Forelimb muscle (tissue), 1 donor: ENCODE measurements at regions not wholly inside any gene's neighbourhood (a gene's known extent, or its start where the extent isn't known, plus 50 kb on each side); places are given as distances from the start of the nearest gene placed in this dataset.

Source experiments
- DNase-seq: peaks from one replicate; pipeline ENCODE4 v3.0.0-alpha.2; 2013; ENCODE audit warnings: low read depth

- no peak for DNase-seq
Observed at GRCh38 chr2:164178835-164179465, 442.3 kb downstream of the GRB14 start.

DNA sequence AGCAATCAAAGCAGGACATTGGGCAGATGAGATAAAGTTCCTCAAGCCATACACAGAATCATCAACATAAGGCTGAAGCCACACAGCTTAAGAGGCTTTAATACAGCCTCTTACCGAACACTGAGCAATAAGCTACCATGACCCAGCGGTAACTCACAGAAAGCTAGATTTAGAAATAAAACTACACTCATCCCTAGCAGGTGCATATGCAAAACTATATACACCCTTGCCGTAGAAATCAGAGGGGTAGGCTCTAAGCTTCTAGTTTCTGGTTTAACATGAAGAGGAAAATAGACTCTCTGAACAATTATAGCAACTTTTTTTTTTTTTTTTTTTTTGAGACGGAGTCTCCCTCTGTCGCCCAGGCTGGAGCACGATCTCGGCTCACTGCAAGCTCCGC, 428.8 kb upstream of the FIGN start:
- DNase-seq: no peak

DNA sequence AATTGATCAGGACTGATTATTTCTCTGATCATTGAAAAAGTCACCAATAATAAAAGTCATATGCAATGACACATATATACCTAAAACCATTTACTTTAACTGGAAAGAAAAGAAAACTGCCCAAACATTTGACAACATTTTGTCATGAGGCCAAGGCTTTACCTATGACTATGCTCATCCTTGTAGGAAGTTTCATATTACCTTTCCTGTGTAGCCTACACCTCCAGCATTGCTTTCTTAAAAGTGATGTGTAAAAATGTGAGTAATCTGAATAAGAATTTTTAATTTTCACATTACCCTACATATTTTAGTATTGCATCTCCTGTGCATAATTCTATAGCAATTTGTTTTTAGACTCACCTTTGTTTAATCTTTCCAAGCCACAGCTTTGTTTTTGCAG, 419.8 kb upstream of the FIGN start:
- DNase-seq: no peak

DNA sequence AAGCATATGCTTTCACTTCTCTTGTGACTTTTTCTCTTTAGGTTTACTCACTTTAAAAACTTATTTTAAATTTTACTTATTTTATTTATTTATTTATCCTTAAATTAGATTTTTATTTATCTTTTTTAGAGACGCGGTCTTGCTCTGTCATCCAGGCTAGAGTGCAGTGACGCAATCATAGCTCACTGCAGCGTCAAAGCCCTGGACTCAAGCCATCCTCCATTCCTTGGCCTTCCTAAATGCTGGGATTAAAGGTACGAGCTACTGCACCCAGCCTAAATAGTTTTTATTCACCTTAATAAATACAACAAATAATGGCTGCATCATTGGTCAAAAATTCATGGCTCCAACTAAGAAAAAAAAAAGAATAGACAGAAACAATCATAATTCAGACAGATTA, 415.7 kb upstream of the FIGN start:
- no peak for DNase-seq

DNA sequence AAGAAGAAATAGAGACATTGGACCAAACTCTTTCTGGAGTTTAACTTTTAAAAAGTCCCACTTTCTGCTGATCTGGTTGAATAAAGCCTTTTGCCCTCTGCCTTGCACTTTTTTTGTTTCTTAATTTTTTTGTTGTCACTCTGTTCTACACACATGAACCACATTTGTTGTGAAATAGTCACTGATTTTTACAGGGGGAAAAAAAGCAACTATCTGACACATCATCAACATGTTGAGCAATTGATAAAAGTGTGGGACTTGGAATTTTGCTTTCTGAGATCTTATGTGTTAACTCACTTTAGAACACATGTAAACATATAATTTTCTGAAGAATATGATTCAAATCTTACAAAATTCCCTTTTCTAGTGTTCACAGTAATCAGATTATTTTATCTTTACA, 414.8 kb upstream of the FIGN start:
- DNase-seq: no peak

DNA sequence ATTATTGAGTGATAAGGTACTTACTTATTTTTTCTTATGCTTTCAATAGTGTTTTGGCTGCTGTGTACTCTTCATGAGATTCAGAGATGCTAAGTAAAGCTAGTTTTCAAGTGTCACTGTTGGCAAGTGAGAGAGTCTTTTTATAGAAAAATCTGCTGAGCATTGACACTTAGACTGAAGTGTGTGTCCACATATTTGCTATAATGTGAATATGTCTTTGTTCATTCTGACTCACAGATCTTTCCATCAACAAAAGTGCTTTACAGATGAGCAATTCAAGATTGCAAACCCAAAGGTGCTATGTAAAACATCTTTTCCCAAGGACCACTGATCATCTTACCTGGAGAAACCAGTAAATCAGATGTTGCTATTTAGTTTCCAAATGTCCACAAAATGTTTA, 410.6 kb upstream of the FIGN start:
- DNase-seq: no peak

DNA sequence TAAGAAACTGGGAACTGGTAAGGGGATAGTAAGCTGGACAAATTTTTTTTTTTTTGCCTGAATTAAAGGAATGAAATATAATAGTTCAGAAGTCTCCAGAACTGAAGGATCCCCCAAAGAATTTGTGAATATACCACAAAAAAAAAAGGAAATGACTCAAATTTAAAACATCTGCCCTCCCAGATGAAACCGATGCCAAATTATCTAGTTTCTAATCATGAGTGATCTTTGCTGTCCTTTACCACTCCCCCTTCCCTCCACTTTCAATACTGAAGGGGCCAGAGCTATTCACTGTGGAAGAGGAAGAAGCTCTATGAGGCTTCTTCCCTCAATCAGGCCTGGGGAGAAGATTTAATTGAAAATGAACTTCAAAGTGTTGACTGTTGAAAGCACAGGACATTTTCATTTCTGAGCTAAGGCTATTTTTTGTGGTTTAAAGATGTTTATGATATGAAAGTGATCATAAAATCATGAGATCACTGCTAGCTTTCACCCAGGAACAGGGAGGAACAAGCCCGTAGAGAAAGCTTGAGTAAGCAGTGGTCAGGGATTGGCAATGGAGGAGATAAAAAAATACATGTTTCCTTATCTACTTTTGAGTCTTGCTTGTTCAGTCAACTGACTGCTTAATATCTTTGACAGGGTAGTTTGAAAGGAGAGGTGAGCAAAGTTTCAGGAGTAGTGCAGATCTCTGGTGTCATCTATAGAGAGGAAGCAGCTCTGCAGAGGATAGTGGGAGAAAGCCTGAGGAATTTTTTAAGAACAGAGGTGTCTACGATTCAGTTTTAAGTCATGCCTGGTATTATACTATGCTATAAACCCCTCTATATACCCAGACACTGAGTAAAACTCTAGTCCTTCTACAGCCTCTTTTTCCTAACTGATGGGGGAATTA, 409.5 kb upstream of the FIGN start:
- no peak for DNase-seq

DNA sequence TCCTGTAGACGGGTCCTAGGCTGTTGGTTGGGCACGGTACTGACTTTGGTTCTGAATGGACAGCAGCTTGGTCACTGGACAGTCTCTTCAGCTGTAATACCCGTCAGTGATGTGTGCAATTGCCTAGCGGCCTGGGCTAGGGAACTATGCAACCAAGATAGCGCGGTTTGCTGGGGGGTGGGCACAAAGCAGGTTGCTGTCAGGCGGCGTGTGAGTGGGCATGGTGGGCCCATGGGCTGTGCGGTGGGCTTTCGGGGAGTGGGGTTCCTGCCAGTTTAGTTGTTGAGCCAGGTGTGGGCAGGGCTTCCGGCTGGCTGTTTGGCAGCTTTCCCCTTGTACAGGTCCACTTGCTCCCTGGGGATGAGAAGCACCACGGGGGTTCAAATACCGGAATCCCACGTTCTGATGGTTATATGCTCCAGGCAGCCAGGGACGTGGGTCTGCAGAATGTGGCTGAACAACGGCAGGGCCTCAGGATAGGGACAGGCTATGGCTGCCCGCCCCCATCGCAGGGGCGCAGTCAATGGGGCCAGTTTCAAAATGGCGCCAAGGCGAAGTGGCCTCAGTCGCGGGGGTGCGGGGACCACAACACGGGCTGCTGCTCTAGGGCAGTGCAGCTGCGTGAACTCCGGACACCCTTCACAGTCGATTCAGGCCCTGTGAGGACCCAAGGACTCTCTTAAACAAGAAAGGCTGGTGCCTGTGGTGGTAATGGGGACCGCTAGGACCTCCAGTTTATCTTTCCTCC, 407.5 kb upstream of the FIGN start:
- DNase-seq: no peak

DNA sequence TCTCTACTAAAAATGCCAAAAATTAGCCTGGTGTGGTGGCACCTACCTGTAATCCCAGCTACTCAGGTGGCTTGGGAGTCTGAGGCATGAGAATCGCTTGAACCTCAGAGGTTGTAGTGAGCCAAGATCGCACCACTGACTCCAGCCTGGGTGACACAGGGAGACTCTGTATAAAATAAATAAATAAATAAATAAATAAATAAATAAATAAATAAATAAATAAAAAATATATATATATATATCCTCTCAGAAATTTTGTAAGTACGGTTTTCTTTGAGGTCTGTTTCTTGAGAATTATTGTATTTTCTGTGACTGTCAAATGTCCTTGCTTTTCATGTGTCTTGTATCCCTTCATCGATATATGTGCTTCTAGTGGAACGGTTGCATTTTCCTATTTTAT, 406.9 kb upstream of the FIGN start:
- DNase-seq: no peak

GRCh38 chr2:164141271-164141670, 405.5 kb upstream of the FIGN start:
- no peak for DNase-seq

- no peak for DNase-seq
Observed at GRCh38 chr2:164138750-164139149, 402.9 kb upstream of the FIGN start.

- DNase-seq: no peak
Observed at GRCh38 chr2:164134336-164134735, 398.5 kb upstream of the FIGN start.

GRCh38 chr2:164127971-164128527, 392.2 kb upstream of the FIGN start:
- DNase-seq: no peak

DNA sequence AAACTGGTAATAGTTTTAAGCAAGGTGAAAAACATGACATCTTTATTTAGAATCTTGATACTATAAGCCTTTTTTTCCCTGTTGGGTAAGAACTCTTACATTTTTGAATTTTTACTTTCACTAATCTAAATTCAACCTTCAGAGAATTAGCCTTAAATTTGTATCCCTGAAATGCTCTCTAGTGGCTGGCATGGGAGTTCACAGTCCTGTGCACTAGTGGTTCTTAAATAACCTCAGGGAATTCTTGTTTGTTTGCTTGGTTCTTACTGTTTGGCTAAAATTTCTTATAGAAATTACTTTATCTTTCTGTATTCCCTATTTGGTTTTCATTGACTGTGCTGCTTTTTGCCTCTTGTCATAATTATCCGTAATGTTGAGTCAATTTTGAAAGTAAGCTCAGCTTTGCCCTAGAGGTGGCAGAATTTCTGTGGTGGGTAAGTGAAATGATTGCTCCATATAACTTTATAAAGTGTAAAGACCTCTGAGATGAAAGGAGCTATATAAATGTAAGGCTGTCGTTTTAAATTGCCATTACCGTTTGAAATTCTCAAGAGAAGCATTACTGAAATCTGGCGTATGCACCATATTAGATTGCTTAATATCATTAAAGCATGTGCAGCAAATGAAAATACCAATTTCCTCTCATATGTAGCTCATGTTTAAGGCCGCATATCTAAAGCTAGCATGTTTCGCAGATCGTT, 391.3 kb upstream of the FIGN start:
- no peak for DNase-seq

GRCh38 chr2:164115806-164116205, 380.0 kb upstream of the FIGN start:
- no peak for DNase-seq

GRCh38 chr2:164114937-164115336, 379.1 kb upstream of the FIGN start:
- no peak for DNase-seq

DNA sequence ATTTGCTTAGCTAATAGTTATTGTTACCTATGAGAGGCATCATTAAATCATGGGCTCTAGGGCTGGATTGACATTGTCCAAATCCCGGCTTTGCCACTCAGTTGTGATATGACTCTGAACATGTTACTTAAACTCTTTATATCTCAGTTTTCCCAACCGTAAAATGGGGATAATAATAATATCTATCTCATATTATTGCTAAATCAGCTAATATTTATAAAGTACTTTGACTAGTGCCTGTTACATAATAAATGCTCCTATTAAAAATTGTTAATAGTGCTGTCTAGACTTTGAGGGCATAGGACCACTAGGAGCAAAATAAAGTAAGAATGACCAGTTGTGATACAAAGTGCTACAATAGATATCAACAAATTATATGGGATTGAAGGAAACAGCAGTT, 376.3 kb upstream of the FIGN start:
- no peak for DNase-seq

DNA sequence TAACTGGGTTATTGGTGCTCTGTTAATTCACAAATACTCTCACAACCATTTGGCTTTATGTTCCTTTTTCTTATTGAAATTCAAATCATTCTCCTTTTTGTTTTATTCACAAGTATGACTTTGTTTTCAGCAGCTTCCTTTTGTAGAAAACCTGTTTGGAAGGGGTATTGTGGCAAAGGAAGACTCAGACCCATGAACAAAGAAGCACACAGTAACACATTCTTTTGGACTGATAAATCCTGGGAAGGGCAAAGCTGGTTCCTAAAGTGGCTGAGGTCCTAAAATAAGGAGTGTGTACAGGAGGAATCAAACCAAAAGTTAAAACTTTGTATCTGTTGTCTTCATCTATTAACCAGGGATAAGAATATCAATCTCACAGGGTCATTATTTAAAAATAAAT, 374.7 kb upstream of the FIGN start:
- no peak for DNase-seq

- DNase-seq: no peak
Observed at GRCh38 chr2:164109006-164109405, 373.2 kb upstream of the FIGN start.

DNA sequence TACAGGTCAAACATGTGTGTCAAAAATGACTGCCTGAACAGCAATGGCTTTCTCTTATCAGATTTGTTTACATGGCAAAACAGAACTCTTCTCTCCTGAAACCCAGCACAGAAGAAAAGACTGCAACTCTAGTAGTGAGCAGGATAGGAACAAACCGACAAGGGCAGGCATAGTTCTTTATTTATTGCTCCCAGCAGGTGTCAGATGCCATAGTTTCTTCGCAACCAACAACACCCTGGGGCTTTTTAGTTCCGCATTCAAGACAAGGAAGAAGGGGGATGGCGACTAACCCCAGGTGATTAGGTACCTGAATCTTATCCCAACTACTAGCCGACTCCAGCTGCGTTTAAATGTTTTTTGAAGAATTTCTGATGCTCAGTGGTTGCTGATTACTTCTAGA, 367.5 kb upstream of the FIGN start:
- no peak for DNase-seq

- no peak for DNase-seq
Observed at GRCh38 chr2:164102366-164102765, 366.6 kb upstream of the FIGN start.

DNA sequence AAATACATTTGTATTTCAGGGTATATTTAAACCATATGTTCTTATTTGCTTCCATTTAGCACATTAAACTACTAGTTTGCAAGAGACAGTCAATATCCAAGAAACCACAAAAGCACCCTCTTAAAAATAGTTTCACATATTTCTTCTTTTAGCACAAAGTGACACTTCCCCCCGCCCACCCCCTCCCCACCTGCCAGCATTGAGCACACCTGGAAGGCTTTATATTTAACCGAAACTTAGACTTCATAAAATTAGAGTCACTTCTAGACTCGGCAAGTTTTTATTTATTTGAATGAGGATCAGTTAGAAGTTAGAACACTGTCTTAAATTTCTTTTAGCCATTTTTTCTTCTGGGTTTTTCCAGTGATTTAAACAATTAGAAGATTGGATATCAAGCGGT, 355.9 kb upstream of the FIGN start:
- no peak for DNase-seq
